Right ventricle myocardium inferior (tissue), 1 donor: ENCODE measurements at regions not wholly inside any gene's neighbourhood (a gene's known extent, or its start where the extent isn't known, plus 50 kb on each side); places are given as distances from the start of the nearest gene placed in this dataset.

Experiments
- ATAC-seq: fragments of 200-7000 bp; cut with Tn5 transposase; one replicate; pipeline ENCODE4 v1.9.1; 2020; ENCODE audit warnings: mild to moderate bottlenecking, moderate library complexity
- DNase-seq: peaks from one replicate; pipeline ENCODE4 v3.0.0; 2021; ENCODE audit errors: missing footprints
- intact Hi-C: fragments of 100-400 bp; cut with DNase I; formaldehyde crosslinking; loops from one replicate; pipeline ENCODE4 v1.11.0; 2022
- donor health status: DM: no; HTN: yes; CAD: no; lungs with severe emphysema.

- intact Hi-C loops: no loop called here
- ATAC-seq (no peak), DNase-seq (no peak)
Observed at GRCh38 chr19:32257326-32258073, 87.9 kb upstream of the ZNF507 start.

- ATAC-seq (no peak), DNase-seq (no peak)
- intact Hi-C loops: no loop called here
Observed at GRCh38 chr19:32258167-32258566, 87.2 kb upstream of the ZNF507 start.

GRCh38 chr19:32264568-32264967 lies 80.8 kb upstream of the ZNF507 start:
- no peak for ATAC-seq
- intact Hi-C loops: no loop called here
- DNase-seq: no peak

- intact Hi-C loops: no loop called here
- DNase-seq: no peak
- ATAC-seq: no peak
Observed at GRCh38 chr19:32265995-32266394, 79.4 kb upstream of the ZNF507 start.

- ATAC-seq (no peak), DNase-seq (no peak)
- intact Hi-C loops: no loop called here
Observed at GRCh38 chr19:32266460-32266859, 79.0 kb upstream of the ZNF507 start.

GRCh38 chr19:32268381-32268780 lies 77.0 kb upstream of the ZNF507 start:
- DNase-seq: no peak
- ATAC-seq: no peak
- intact Hi-C loops: no loop called here

GRCh38 chr19:32269831-32270230 lies 75.6 kb upstream of the ZNF507 start:
- intact Hi-C loops: no loop called here
- ATAC-seq (no peak), DNase-seq (no peak)

- ATAC-seq (no peak), DNase-seq (no peak)
- intact Hi-C loops: no loop called here
Observed at GRCh38 chr19:32273483-32273882, 71.9 kb upstream of the ZNF507 start.

GRCh38 chr19:32287086-32287485 lies 58.3 kb upstream of the ZNF507 start:
- DNase-seq (no peak), ATAC-seq (peak; percentile 36)
- intact Hi-C loops: loop anchor here (5.0 kb wide), 1 partner anchor 285 kb away; no protein-coding TSS in a partner anchor

- intact Hi-C loops: loop anchor here (5.0 kb wide), 1 partner anchor 284 kb away; no protein-coding TSS in a partner anchor
- DNase-seq (peak; percentile 86), ATAC-seq (peak; percentile 95)
Observed at GRCh38 chr19:32287811-32288227, 57.6 kb upstream of the ZNF507 start.

GRCh38 chr19:32289566-32290210 lies 55.7 kb upstream of the ZNF507 start:
- ATAC-seq (no peak), DNase-seq (no peak)
- intact Hi-C loops: loop anchor here (5.0 kb wide), 1 partner anchor 283 kb away; no protein-coding TSS in a partner anchor

GRCh38 chr19:32291876-32292275 lies 53.5 kb upstream of the ZNF507 start:
- DNase-seq (no peak), ATAC-seq (no peak)
- intact Hi-C loops: no loop called here

- ATAC-seq: no peak
- intact Hi-C loops: no loop called here
- DNase-seq: no peak
Observed at GRCh38 chr19:32294871-32295438, 50.5 kb upstream of the ZNF507 start.
